ENCODE measurements at regions not wholly inside any gene's neighbourhood (a gene's known extent, or its start where the extent isn't known, plus 50 kb on each side); places are given as distances from the start of the nearest gene placed in this dataset.

GRCh38 chr20:4327956-4328355, 78.9 kb upstream of the ADRA1D start:
- TF ChIP-seq RNF2 (IDR thresholded peaks at IDR 0.05; ENCODE audit: borderline replicate concordance, low read depth): no peak
- TF ChIP-seq PHF8 (IDR thresholded peaks at IDR 0.05; ENCODE audit: borderline replicate concordance, low read depth): no peak
- no peak for TF ChIP-seq MYC (IDR thresholded peaks at IDR 0.05; ENCODE audit: borderline replicate concordance, low read length)
- no peak for TF ChIP-seq KDM1A (IDR thresholded peaks at IDR 0.05; ENCODE audit: low read depth)
- no peak for TF ChIP-seq RAD21 (conservative IDR thresholded peaks at IDR 0.05 in 1 of 2, IDR thresholded peaks at IDR 0.05 in 1 of 2)
- TF ChIP-seq HEYL (CRISPR knock-in tag; IDR thresholded peaks at IDR 0.05): no peak
- TF ChIP-seq PBX3 (IDR thresholded peaks at IDR 0.05): no peak
- no peak for TF ChIP-seq RFX5 (IDR thresholded peaks at IDR 0.05)
- no peak for TF ChIP-seq JUNB (IDR thresholded peaks at IDR 0.05)
- no peak for TF ChIP-seq HES2 (IDR thresholded peaks at IDR 0.05)
- no peak for TF ChIP-seq KDM5A (IDR thresholded peaks at IDR 0.05)
- TF ChIP-seq ZNF302 (CRISPR knock-in tag; IDR thresholded peaks at IDR 0.05): no peak
- TF ChIP-seq HOXB13 (CRISPR knock-in tag; IDR thresholded peaks at IDR 0.05; ENCODE audit: low read depth): no peak
- TF ChIP-seq EP300 (IDR thresholded peaks at IDR 0.05): no peak
- no peak for TF ChIP-seq FOSB (CRISPR knock-in tag; IDR thresholded peaks at IDR 0.05)
- TF ChIP-seq MAZ (IDR thresholded peaks at IDR 0.05; ENCODE audit: borderline replicate concordance, low read depth, low read length): no peak
- TF ChIP-seq CHD2 (IDR thresholded peaks at IDR 0.05; ENCODE audit: low read length, partially characterized antibody): no peak
- TF ChIP-seq GATA3 (IDR thresholded peaks at IDR 0.05; ENCODE audit: borderline replicate concordance): no peak
- TF ChIP-seq SMC3 (IDR thresholded peaks at IDR 0.05): no peak
- 58% methylated on average over 4 of the region's 4 CpGs for WGBS (ENCODE audit: missing lambda C conversion rate)
- no peak for DNase-seq (ENCODE audit: low read depth in 1 of 2, low spot score in 1 of 2)
- Histone ChIP-seq H3K4me3 (no peak overlapping the region), H3K4me1 (no peaks in the 10 kb centered on the region), H3K4me2 (no peak overlapping the region), H3K9me3 (0 out of 3 replicates have a peak, but pooled peaks cover 4% of the 10 kb centered on the region), H3K27ac (no peak overlapping the region)
- POLR2A ChIA-PET: no interaction called here
- no peak for FAIRE-seq
- ATAC-seq: no peak
- CTCF ChIA-PET: interaction anchor here (2.3 kb wide), 1 partner anchor 24 kb away, joined by 8 read pairs; no protein-coding TSS in a partner anchor

GRCh38 chr20:4326195-4327065, 77.3 kb upstream of the ADRA1D start:
- H3K4me3 ChIP-seq: no peak overlapping the region
- no peak for TF ChIP-seq FOSB (CRISPR knock-in tag; IDR thresholded peaks at IDR 0.05)
- TF ChIP-seq ZC3H11A (IDR thresholded peaks at IDR 0.05): no peak
- no peak for TF ChIP-seq USF2 (IDR thresholded peaks at IDR 0.05)
- no peak for TF ChIP-seq NPAS2 (CRISPR knock-in tag; IDR thresholded peaks at IDR 0.05; ENCODE audit: borderline replicate concordance)
- peak in 1 of 2 experiments; percentile 26 for DNase-seq (ENCODE audit: low read depth in 1 of 2, low spot score in 1 of 2)
- no peak overlapping the region for H3K27ac ChIP-seq
- POLR2A ChIA-PET: no interaction called here
- 47% methylated on average over 4 of the region's 4 CpGs for WGBS (ENCODE audit: missing lambda C conversion rate)
- FAIRE-seq: no peak
- CTCF ChIA-PET: interaction anchor here (1.3 to 2.7 kb wide), 2 partner anchors 49 to 266 kb away, joined by 3 to 9 read pairs; no protein-coding TSS in a partner anchor
- no peaks in the 10 kb centered on the region for H3K4me1 ChIP-seq
- H3K9me3 ChIP-seq: 0 out of 3 replicates have a peak, but pooled peaks cover 4% of the 10 kb centered on the region
- no peak for ATAC-seq
- H3K4me2 ChIP-seq: no peak overlapping the region

Measured in A549 (cell line).